A673 (cell line): ENCODE measurements at regions not wholly inside any gene's neighbourhood (a gene's known extent, or its start where the extent isn't known, plus 50 kb on each side); places are given as distances from the start of the nearest gene placed in this dataset.

Experiments used
- BruUV-seq: library from RNA; stranded (reverse); fragments of 400-500 nt; replicated peaks from 2 replicates; lab custom pipeline; 2021; lab: Mats Ljungman, UMichigan
- CTCF ChIA-PET: fragments of 300-600 bp; sonication (Branson Sonifier 250); formaldehyde crosslinking; loops from one replicate; lab custom pipeline; 2022; ENCODE audit warnings: antibody characterized with exemption; lab: Charles Lee
- POLR2A ChIA-PET: fragments of 300-600 bp; sonication (Branson Sonifier 250); formaldehyde crosslinking; loops from one replicate; lab custom pipeline; 2022; ENCODE audit warnings: antibody characterized with exemption; ENCODE audit not compliant: low non-redundant PET; lab: Charles Lee
- DNase-seq: peaks from one replicate; pipeline ENCODE4 v3.0.0-alpha.2; 2015; ENCODE audit warnings: low spot score
- H3K27ac ChIP-seq: fragments of 200-600 bp; sonication (generic); 2 replicates; pipeline ENCODE4 v1.5.1; 2016; ENCODE audit warnings: mixed run types, low read depth, mild to moderate bottlenecking, mixed read lengths, antibody characterized with exemption, low read length; ENCODE audit not compliant: poor library complexity, severe bottlenecking
- H3K27me3 ChIP-seq: fragments of 200-600 bp; sonication (generic); replicated peaks from 2 replicates; pipeline ENCODE4 v1.6.1; 2017; ENCODE audit warnings: mixed run types, low read depth, mild to moderate bottlenecking, mixed read lengths, antibody characterized with exemption, low read length; ENCODE audit not compliant: insufficient read depth, poor library complexity
- H3K36me3 ChIP-seq: fragments of 200-600 bp; sonication (generic); 2 replicates; pipeline ENCODE4 v1.6.1; 2016; ENCODE audit warnings: mixed run types, mild to moderate bottlenecking, mixed read lengths, antibody characterized with exemption, low read length; ENCODE audit not compliant: insufficient read depth, poor library complexity, severe bottlenecking
- H3K4me1 ChIP-seq: fragments of 200-600 bp; sonication (generic); 2 replicates; pipeline ENCODE4 v1.6.1; 2017; ENCODE audit warnings: mixed run types, mild to moderate bottlenecking, mixed read lengths, antibody characterized with exemption, low read length; ENCODE audit not compliant: insufficient read depth, poor library complexity, severe bottlenecking
- H3K4me3 ChIP-seq: fragments of 200-600 bp; sonication (generic); 2 replicates; pipeline ENCODE4 v1.5.1; 2016; ENCODE audit warnings: low read depth, mixed run types, mild to moderate bottlenecking, mixed read lengths, low read length; ENCODE audit not compliant: poor library complexity, severe bottlenecking
- H3K9me3 ChIP-seq: fragments of 200-600 bp; sonication (generic); 2 replicates; pipeline ENCODE4 v1.6.1; 2016; ENCODE audit warnings: mixed run types, low read depth, mild to moderate bottlenecking, mixed read lengths, antibody characterized with exemption, low read length; ENCODE audit not compliant: poor library complexity, severe bottlenecking
- EZH2 ChIP-seq: fragments of 200-600 bp; sonication (generic); IDR thresholded peaks from 2 replicates; pipeline ENCODE4 v1.6.1; 2017; ENCODE audit warnings: borderline replicate concordance, low read depth, mild to moderate bottlenecking, mixed read lengths, antibody characterized with exemption, low read length; ENCODE audit not compliant: poor library complexity, severe bottlenecking
- intact Hi-C: fragments of 100-400 bp; cut with micrococcal nuclease; formaldehyde crosslinking; loops from one replicate; pipeline ENCODE4 v1.10.0; 2022; ENCODE audit not compliant: unreplicated experiment
- TF ChIP-seq, protein P1 (sequence below): fragments of 300-800, 200-600 bp; sonication (generic); conservative IDR thresholded peaks from 2 replicates; pipeline ENCODE4 v1.5.1; 2017; ENCODE audit warnings: low read depth, mild to moderate bottlenecking, antibody characterized with exemption, low read length, moderate library complexity, mixed read lengths

DNA sequence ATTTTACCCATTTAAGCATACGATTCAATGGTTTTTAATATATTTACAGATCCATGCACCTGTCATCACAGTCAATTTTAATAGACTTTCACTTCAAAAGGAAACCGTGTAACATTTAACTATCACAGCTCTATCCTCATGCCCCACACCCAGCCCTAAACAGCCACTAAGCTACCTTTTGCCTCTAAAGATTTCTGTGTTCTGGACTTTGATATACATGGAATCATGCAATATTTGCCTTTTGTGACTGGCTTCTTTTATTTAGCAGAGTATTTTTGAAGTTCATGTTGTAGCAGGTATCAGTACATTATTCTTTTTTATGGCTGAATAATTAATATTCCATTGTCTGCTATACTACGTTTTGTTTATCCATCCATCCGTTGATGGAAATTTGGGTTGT, 50.3 kb upstream of the STX16 start:
- H3K27me3 ChIP-seq, result no peaks in the 10 kb centered on the region
- BruUV-seq, result no TSS peak
- H3K9me3 ChIP-seq, result no peaks in the 10 kb centered on the region
- H3K4me1 ChIP-seq, result no peaks in the 10 kb centered on the region
- no peak for DNase-seq
- no peak overlapping the region for H3K27ac ChIP-seq
- intact Hi-C loops, result no loop called here
- H3K4me3 ChIP-seq, result no peak overlapping the region
- no peaks in the 10 kb centered on the region for H3K36me3 ChIP-seq
- ChIA-PET POLR2A (no interaction called here), CTCF (no interaction called here)
- TF ChIP-seq EZH2, result no peak
- TF ChIP-seq, protein P1, sequence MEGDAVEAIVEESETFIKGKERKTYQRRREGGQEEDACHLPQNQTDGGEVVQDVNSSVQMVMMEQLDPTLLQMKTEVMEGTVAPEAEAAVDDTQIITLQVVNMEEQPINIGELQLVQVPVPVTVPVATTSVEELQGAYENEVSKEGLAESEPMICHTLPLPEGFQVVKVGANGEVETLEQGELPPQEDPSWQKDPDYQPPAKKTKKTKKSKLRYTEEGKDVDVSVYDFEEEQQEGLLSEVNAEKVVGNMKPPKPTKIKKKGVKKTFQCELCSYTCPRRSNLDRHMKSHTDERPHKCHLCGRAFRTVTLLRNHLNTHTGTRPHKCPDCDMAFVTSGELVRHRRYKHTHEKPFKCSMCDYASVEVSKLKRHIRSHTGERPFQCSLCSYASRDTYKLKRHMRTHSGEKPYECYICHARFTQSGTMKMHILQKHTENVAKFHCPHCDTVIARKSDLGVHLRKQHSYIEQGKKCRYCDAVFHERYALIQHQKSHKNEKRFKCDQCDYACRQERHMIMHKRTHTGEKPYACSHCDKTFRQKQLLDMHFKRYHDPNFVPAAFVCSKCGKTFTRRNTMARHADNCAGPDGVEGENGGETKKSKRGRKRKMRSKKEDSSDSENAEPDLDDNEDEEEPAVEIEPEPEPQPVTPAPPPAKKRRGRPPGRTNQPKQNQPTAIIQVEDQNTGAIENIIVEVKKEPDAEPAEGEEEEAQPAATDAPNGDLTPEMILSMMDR, result no peak

DNA sequence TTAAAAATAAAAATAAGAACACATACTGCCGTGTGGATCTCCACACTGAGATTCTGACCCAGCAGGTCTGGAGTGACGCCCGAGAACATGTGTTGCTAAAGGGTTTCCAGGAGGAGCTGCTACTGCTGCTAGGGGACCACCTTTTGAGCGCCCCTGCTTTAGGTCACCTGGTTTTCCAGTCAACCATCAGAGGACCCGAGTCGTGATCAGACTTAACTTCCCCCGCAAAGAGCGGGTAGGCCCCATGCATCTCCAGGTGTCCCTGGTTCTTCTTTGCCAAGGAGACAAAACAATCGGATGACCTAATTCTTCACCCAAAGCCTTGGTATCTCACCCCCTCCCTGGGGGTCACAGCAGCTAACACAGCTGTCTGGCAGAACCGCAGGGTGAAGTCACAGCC, 51.1 kb upstream of the STX16 start:
- no peaks in the 10 kb centered on the region for H3K4me1 ChIP-seq
- no peaks in the 10 kb centered on the region for H3K36me3 ChIP-seq
- H3K9me3 ChIP-seq, result no peaks in the 10 kb centered on the region
- ChIA-PET CTCF (no interaction called here), POLR2A (no interaction called here)
- H3K27me3 ChIP-seq, result no peaks in the 10 kb centered on the region
- no TSS peak for BruUV-seq
- TF ChIP-seq EZH2, result no peak
- TF ChIP-seq, protein P1, result no peak
- H3K4me3 ChIP-seq, result no peak overlapping the region
- DNase-seq, result no peak
- intact Hi-C loops, result no loop called here
- no peak overlapping the region for H3K27ac ChIP-seq

DNA sequence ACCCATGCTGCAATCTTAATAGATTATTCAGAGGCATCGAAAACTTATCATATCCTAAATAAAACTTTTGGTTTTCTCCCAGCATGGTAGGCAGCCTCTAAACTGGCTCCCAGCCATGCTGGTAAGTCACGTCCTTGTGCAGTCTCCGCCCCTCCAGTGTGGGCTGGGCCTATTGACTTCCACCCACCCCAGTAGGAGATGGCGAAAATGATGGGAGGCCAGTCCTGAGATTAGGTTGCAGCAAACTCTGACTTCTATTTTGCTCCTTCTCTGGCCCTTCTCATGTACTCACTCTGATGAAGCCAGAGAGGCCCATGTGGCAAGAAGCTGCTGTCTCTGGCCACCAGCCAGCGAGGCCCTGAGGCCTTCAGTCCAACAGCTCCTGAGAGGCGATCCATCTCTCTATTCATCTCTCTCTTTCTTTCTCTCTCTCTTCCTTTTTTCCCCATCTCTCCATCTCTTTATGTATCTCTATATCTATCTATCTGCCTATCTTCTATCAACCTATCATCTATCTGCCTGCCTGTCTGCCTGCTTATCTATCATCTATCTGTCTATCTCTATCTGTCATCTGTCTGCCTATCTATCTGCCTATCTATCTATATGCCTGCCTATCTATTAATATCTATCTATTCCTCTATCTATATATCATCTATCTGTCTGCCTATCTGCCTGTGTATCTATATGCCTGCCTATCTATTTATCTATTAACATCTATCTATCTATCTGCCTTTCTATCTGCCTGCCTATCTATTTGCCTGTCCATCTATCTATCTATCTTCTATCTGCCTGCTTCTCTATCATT, 52.7 kb upstream of the STX16 start:
- no peaks in the 10 kb centered on the region for H3K4me1 ChIP-seq
- ChIA-PET CTCF (no interaction called here), POLR2A (no interaction called here)
- intact Hi-C loops, result no loop called here
- no TSS peak for BruUV-seq
- H3K4me3 ChIP-seq, result no peak overlapping the region
- no peaks in the 10 kb centered on the region for H3K27me3 ChIP-seq
- TF ChIP-seq EZH2, result no peak
- TF ChIP-seq, protein P1, result no peak
- H3K36me3 ChIP-seq, result no peaks in the 10 kb centered on the region
- no peaks in the 10 kb centered on the region for H3K9me3 ChIP-seq
- DNase-seq, result no peak
- no peak overlapping the region for H3K27ac ChIP-seq
